Dendritic cell treated with granulocyte-macrophage colony-stimulating factor and Interleukin-4, amounts not matched to agents 40 ng/mL and 50 ng/mL, for 4 days (primary cell): ENCODE measurements at regions not wholly inside any gene's neighbourhood (a gene's known extent, or its start where the extent isn't known, plus 50 kb on each side); places are given as distances from the start of the nearest gene placed in this dataset.

Experiments used
- H3K27ac Mint-ChIP-seq: one replicate; pipeline ENCODE4 v1.8.0; 2022; ENCODE audit warnings: mild to moderate bottlenecking, mixed read lengths
- H3K27me3 Mint-ChIP-seq: one replicate; pipeline ENCODE4 v1.8.0; 2022; ENCODE audit warnings: mild to moderate bottlenecking, mixed read lengths
- H3K36me3 Mint-ChIP-seq: one replicate; pipeline ENCODE4 v1.8.0; 2022; ENCODE audit warnings: low read depth, mixed read lengths
- H3K4me1 Mint-ChIP-seq: one replicate; pipeline ENCODE4 v1.8.0; 2022; ENCODE audit warnings: low read depth, mixed read lengths
- H3K4me3 Mint-ChIP-seq: one replicate; pipeline ENCODE4 v1.8.0; 2022; ENCODE audit warnings: mild to moderate bottlenecking, moderate library complexity, mixed read lengths
- H3K9me3 Mint-ChIP-seq: one replicate; pipeline ENCODE4 v1.8.0; 2022; ENCODE audit warnings: mixed read lengths
- intact Hi-C: fragments of 100-400 bp; cut with micrococcal nuclease; formaldehyde crosslinking; loops from one replicate; pipeline ENCODE4 v1.15.0; 2022

- Mint-ChIP-seq H3K27me3 (peaks cover 3% of the 10 kb centered on the region), H3K27ac (no peak overlapping the region), H3K36me3 (no peaks in the 10 kb centered on the region), H3K4me3 (no peak overlapping the region), H3K9me3 (peaks cover 17% of the 10 kb centered on the region), H3K4me1 (no peaks in the 10 kb centered on the region)
- intact Hi-C loops: no loop called here
Measured at GRCh38 chr1:177820213-177820612, 149.6 kb downstream of the SEC16B start.

DNA sequence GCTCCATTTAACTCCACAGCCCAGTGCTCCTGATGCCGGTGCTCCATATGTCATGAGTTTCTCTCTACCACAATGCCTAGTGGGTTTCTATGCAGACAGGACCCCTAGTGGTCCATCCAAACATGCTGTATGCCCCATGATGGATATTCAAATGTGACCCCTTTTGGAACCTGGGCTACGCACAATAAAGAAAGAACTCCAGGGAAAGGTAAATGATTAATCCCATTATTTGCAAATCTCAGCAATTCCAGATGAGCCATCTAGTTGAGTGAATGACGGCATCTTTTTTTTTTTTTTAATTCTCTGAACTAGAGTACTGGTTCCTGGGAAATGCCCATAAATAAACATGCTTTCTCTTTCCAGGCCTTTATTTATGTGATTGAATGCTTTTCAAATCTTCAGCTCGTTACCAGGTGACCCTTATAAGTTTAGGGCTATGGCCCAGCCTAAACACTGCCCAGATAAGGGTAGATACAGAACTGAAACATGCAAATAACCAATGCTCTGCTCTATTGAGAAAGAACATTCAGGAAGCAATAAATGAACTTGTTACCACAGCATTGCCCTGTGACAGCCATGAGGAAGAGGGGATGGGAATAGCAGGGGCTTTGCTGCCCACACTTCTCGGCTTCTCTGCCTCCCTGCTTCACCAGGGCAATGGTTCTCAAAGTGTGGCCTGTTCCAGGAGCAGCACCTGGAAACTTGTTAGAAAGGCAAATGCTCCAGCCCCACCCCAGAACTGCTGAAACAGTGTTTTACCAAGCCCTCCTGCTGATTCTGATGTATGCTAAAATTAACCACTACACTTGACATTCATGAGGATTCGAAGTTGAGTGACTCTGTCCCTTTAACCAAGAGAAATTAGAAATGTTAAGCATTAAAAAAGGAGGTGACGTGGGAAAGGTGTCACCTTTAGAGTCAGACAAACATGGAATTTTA lies 151.7 kb downstream of the SEC16B start:
- Mint-ChIP-seq H3K27ac (no peak overlapping the region), H3K4me1 (no peaks in the 10 kb centered on the region), H3K4me3 (no peak overlapping the region), H3K27me3 (peaks cover 2% of the 10 kb centered on the region), H3K9me3 (peaks cover 21% of the 10 kb centered on the region), H3K36me3 (no peaks in the 10 kb centered on the region)
- intact Hi-C loops: no loop called here

GRCh38 chr1:177812650-177813049 lies 157.2 kb downstream of the SEC16B start:
- H3K27ac Mint-ChIP-seq: no peak overlapping the region
- no peaks in the 10 kb centered on the region for H3K36me3 Mint-ChIP-seq
- no peaks in the 10 kb centered on the region for H3K27me3 Mint-ChIP-seq
- peaks cover 26% of the 10 kb centered on the region for H3K9me3 Mint-ChIP-seq
- no peaks in the 10 kb centered on the region for H3K4me1 Mint-ChIP-seq
- intact Hi-C loops: no loop called here
- no peak overlapping the region for H3K4me3 Mint-ChIP-seq

DNA sequence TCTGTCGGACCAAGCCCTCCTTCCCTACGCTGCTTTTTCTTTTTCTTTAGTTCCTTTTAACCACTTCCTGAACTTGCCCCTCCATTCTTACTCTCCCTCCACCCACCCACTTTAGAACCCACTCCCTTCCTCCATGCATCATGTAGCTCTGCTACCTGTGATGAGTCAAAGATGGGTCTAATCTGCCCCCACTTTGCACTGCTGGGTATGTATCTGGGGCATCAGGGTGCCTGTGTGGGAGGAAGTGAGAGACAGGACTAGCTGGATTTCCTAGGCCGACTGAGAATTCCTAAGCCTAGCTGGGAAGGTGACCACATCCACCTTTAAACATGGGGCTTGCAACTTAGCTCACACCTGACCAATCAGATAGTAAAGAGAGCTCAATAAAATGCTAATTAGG lies 157.7 kb downstream of the SEC16B start:
- no peaks in the 10 kb centered on the region for H3K27me3 Mint-ChIP-seq
- no peak overlapping the region for H3K27ac Mint-ChIP-seq
- H3K4me3 Mint-ChIP-seq: no peak overlapping the region
- H3K4me1 Mint-ChIP-seq: no peaks in the 10 kb centered on the region
- no peaks in the 10 kb centered on the region for H3K36me3 Mint-ChIP-seq
- H3K9me3 Mint-ChIP-seq: peaks cover 29% of the 10 kb centered on the region
- intact Hi-C loops: no loop called here

- Mint-ChIP-seq H3K27ac (no peak overlapping the region), H3K36me3 (no peaks in the 10 kb centered on the region), H3K4me1 (no peaks in the 10 kb centered on the region), H3K9me3 (peaks cover 21% of the 10 kb centered on the region), H3K27me3 (no peaks in the 10 kb centered on the region), H3K4me3 (no peak overlapping the region)
- intact Hi-C loops: no loop called here
Measured at GRCh38 chr1:177811429-177811828, 158.4 kb downstream of the SEC16B start.

GRCh38 chr1:177809819-177810218 lies 160.0 kb downstream of the SEC16B start:
- no peak overlapping the region for H3K27ac Mint-ChIP-seq
- H3K36me3 Mint-ChIP-seq: no peaks in the 10 kb centered on the region
- H3K4me3 Mint-ChIP-seq: no peak overlapping the region
- intact Hi-C loops: no loop called here
- H3K4me1 Mint-ChIP-seq: no peaks in the 10 kb centered on the region
- H3K27me3 Mint-ChIP-seq: no peaks in the 10 kb centered on the region
- H3K9me3 Mint-ChIP-seq: peaks cover 22% of the 10 kb centered on the region

GRCh38 chr1:177802304-177802703 lies 167.6 kb downstream of the SEC16B start:
- intact Hi-C loops: no loop called here
- H3K9me3 Mint-ChIP-seq: peaks cover 28% of the 10 kb centered on the region
- H3K36me3 Mint-ChIP-seq: no peaks in the 10 kb centered on the region
- H3K27ac Mint-ChIP-seq: no peak overlapping the region
- no peak overlapping the region for H3K4me3 Mint-ChIP-seq
- H3K27me3 Mint-ChIP-seq: no peaks in the 10 kb centered on the region
- H3K4me1 Mint-ChIP-seq: no peaks in the 10 kb centered on the region

DNA sequence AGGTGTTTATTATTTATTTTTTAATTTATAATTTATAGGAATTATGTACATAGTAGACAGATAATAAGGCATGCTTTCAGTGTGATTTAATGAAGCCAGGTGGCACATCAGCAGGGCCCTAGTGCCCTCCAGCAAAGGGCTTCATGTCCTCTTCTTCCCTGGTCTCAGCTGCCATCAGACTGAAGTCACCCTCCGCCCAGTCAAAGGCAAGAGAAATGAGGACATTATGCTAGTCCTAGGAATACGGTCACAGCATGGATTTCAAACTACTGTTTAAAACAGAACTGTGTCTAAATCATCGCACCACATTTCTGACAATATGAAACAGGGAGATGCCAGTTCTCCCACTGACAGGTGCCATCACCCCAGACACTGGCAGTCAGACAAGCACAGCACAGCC lies 168.1 kb downstream of the SEC16B start:
- intact Hi-C loops: no loop called here
- H3K4me1 Mint-ChIP-seq: no peaks in the 10 kb centered on the region
- H3K36me3 Mint-ChIP-seq: no peaks in the 10 kb centered on the region
- H3K9me3 Mint-ChIP-seq: peaks cover 28% of the 10 kb centered on the region
- no peak overlapping the region for H3K27ac Mint-ChIP-seq
- no peak overlapping the region for H3K4me3 Mint-ChIP-seq
- no peaks in the 10 kb centered on the region for H3K27me3 Mint-ChIP-seq

- Mint-ChIP-seq H3K27ac (no peak overlapping the region), H3K36me3 (no peaks in the 10 kb centered on the region), H3K4me1 (no peaks in the 10 kb centered on the region), H3K27me3 (no peaks in the 10 kb centered on the region), H3K4me3 (no peak overlapping the region), H3K9me3 (peaks cover 21% of the 10 kb centered on the region)
- intact Hi-C loops: no loop called here
Measured at GRCh38 chr1:177800400-177801088, 169.3 kb downstream of the SEC16B start.

DNA sequence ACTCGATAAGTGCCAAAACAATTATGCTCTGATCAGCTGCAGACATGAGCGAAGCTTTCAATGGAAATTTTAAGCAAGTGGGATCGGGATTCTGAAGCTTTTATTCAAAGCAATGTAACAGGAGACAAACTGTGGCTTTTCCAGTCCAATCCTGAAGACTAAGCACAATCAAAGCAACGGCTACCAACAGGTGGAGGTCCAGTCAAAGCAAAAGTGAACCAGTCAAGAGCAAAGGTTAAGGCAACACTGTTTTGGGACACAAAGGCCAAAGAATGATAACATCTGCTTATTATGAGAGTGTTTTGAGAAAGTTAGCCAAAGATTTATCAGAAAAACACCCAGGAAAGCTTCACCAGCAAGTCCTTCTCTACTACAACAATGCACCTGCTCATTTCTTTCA lies 170.1 kb downstream of the SEC16B start:
- Mint-ChIP-seq H3K4me1 (no peaks in the 10 kb centered on the region), H3K27me3 (no peaks in the 10 kb centered on the region), H3K4me3 (no peak overlapping the region), H3K27ac (no peak overlapping the region), H3K36me3 (no peaks in the 10 kb centered on the region), H3K9me3 (peaks cover 13% of the 10 kb centered on the region)
- intact Hi-C loops: no loop called here

- Mint-ChIP-seq H3K4me3 (no peak overlapping the region), H3K27me3 (no peaks in the 10 kb centered on the region), H3K36me3 (no peaks in the 10 kb centered on the region), H3K9me3 (peaks cover 2% of the 10 kb centered on the region), H3K4me1 (no peaks in the 10 kb centered on the region), H3K27ac (no peak overlapping the region)
- intact Hi-C loops: no loop called here
Measured at GRCh38 chr1:177798614-177799013, 171.2 kb downstream of the SEC16B start.

GRCh38 chr1:177796561-177796960 lies 173.3 kb downstream of the SEC16B start:
- H3K9me3 Mint-ChIP-seq: no peaks in the 10 kb centered on the region
- no peaks in the 10 kb centered on the region for H3K4me1 Mint-ChIP-seq
- intact Hi-C loops: no loop called here
- no peaks in the 10 kb centered on the region for H3K27me3 Mint-ChIP-seq
- H3K4me3 Mint-ChIP-seq: no peak overlapping the region
- H3K36me3 Mint-ChIP-seq: no peaks in the 10 kb centered on the region
- no peak overlapping the region for H3K27ac Mint-ChIP-seq

DNA sequence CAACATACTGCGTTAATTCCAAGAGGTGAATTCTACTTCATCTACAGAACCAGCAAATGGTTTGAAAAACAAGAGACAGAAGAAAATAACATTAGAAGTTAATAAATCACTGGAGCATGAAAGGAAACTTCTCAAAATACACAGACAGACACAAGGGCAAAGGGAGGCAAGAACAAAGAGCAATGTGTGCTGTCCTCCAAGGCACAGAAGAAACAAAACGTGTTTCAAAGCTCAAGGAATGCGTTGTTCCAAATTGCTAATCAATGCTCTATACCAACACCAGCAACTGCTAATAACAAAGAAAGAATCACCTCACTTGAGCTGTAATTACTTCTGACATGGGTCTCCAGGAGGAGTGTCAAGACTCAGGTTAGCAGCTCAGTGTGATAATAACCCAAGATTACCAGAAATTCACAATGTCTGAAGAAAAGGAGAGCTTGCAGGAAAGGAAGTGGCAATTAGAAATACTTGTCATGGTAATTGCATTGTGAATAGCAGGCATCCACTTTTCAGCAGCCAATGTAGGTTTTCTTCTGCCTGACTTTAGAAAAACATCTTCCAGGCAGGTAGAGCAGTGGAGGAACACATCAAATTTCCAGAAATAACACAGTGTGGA lies 175.4 kb downstream of the SEC16B start:
- H3K36me3 Mint-ChIP-seq: no peaks in the 10 kb centered on the region
- H3K4me1 Mint-ChIP-seq: no peaks in the 10 kb centered on the region
- intact Hi-C loops: no loop called here
- no peaks in the 10 kb centered on the region for H3K9me3 Mint-ChIP-seq
- no peak overlapping the region for H3K4me3 Mint-ChIP-seq
- H3K27ac Mint-ChIP-seq: no peak overlapping the region
- H3K27me3 Mint-ChIP-seq: no peaks in the 10 kb centered on the region

- Mint-ChIP-seq H3K27me3 (no peaks in the 10 kb centered on the region), H3K9me3 (no peaks in the 10 kb centered on the region), H3K4me1 (no peaks in the 10 kb centered on the region), H3K27ac (no peak overlapping the region), H3K4me3 (no peak overlapping the region), H3K36me3 (no peaks in the 10 kb centered on the region)
- intact Hi-C loops: no loop called here
Measured at GRCh38 chr1:177793900-177794299, 176.0 kb downstream of the SEC16B start.
